GM13976 (cell line): ENCODE measurements at regions not wholly inside any gene's neighbourhood (a gene's known extent, or its start where the extent isn't known, plus 50 kb on each side); places are given as distances from the start of the nearest gene placed in this dataset.

Source experiments
- DNase-seq: peaks from one replicate; pipeline ENCODE4 v3.0.0; 2012; ENCODE audit warnings: low spot score
- CTCF ChIP-seq: IDR thresholded peaks from 2 replicates; pipeline ENCODE4 v1.5.1; 2012; ENCODE audit warnings: borderline replicate concordance, mild to moderate bottlenecking; ENCODE audit not compliant: insufficient read depth; ENCODE audit errors: extremely low read depth, missing control alignments, control extremely low read depth
- in situ Hi-C: fragments of 300-500 bp; cut with MboI; formaldehyde crosslinking; loops from one replicate; pipeline ENCODE4 v1.12.0; 2022; ENCODE audit warnings: low sequenced_read_pairs, mixed read lengths, inconsistent platforms; ENCODE audit not compliant: unreplicated experiment

GRCh38 chr4:141391771-141392170 is 171.1 kb downstream of the ZNF330 start:
- in situ Hi-C loops, result no loop called here
- no peak for TF ChIP-seq CTCF
- no peak for DNase-seq

DNA sequence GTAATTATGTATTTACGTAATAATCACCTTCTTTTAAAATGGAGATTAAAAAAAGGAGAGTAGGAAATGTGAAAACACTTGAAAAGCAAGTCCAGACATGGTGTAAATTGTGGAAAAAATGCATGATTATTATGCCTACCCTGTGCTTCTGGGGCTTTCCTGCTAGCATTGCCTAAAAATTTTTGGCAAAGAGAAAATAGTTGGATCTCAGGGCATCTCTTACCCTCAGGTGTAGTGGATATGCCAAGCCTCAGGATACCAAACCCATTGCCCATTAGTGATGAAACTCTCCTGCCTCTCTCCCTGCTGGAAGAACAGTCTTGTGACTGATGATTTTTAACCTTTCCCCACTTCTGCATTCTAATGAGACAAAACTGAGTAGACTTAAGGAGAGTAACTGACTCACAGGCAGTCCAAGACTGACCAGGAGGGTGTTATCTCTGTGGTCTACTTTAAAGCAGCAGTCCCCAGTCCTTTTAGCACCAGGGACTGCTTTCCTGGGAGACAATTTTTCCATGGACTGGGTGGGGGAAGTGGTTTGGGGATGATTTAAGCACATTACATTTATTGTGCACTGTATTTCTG is 174.6 kb downstream of the ZNF330 start:
- DNase-seq, result no peak
- TF ChIP-seq CTCF, result no peak
- in situ Hi-C loops, result no loop called here

DNA sequence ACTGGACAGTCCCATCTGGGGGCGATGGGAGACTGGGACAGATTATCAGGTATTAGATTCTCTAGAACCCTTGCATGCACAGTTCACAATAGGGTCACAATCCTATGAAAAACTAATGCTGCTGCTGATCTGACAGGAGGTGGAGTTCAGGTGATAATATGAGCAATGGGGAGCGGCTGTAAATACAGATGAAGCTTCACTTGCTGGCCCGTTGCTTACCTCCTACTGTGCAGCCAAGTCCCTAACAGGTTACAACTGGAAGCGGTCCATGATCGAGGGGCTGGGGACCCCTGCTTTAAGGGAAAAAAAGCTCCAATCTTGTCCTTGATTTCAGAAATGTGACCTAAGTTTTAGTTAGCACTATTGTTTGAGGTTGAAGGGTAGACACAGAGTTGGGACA is 175.2 kb downstream of the ZNF330 start:
- in situ Hi-C loops, result no loop called here
- no peak for TF ChIP-seq CTCF
- DNase-seq, result no peak

DNA sequence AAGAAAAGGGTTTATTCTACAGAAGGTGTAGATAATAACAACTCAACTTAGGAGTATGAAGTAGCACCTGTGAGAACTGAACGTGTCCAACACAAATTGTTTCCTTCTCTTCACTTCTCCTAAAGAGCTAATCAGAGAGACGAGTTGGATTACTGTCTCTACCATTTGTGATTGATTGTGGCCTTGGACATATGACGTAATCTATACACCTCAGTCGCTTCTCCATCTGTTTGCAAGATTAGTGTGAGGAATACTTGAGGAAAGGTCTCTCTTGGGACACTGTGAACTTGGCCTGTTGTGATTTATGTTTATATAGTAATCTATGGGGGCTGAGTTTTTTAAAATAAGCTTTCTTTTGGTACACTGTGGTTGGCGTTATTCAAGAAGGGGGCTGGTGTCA is 182.0 kb downstream of the ZNF330 start:
- in situ Hi-C loops, result no loop called here
- TF ChIP-seq CTCF, result no peak
- DNase-seq, result no peak

DNA sequence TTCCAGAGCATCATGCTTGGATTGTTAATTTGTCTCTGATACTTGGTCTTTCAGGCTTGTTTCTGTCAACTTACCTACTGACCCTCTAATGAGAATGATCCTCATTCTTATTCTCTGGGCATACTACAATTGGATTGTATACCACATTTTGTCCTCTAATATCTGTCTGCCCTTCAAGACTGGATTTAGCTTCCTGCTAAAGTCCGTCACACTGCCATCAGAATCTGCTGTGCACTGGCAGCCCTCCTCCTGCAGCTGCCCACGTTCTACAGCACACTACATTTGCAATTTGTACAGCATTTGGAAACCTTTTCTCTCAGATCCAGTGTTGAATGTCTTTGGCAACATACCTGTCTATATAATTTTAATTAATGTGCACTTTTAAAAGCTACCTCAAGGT is 183.1 kb downstream of the ZNF330 start:
- in situ Hi-C loops, result no loop called here

DNA sequence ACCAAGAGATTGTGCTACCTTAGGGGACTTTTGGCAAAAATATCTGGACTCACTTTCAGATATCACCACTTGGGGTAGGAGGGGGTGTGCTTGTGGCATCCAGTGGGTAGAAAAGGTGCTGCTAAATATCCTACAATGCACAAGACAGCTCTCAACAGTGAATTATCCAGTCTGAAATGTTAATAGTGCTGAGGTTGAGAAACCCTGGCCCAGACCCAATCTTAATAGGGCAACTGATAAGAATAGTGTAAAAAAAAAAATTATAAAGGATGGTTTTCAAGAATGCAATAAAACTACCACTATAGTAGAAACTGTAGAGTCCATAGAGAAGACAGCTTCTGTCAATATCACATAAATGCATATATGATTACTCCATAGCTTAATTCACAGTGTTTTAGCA is 185.5 kb downstream of the ZNF330 start:
- TF ChIP-seq CTCF, result no peak
- in situ Hi-C loops, result no loop called here

More for the DNA sequence above, 183.1 kb downstream of the ZNF330 start:
- no peak for TF ChIP-seq CTCF
- no peak for DNase-seq

DNA sequence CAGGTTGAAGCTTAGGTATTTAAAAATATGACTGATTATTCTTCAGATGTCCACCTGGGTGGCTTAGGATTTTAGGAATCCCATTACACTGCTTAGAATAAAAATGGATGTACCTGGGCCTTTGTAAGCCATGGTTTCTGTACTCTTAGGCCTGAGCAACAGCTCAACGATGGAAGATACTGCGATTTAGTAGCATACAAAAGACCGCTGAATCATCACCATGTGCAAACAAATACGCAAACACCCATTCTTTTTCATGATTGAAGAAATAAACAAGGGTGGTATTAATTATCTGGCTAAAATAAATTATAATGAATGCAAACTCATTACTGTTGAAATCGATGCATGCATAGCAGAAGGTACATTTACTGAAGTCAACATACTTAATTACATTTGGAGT is 188.9 kb downstream of the ZNF330 start:
- no peak for DNase-seq
- in situ Hi-C loops, result no loop called here
- no peak for TF ChIP-seq CTCF

More for the DNA sequence above, 185.5 kb downstream of the ZNF330 start:
- no peak for DNase-seq
